ENCODE measurements at regions not wholly inside any gene's neighbourhood (a gene's known extent, or its start where the extent isn't known, plus 50 kb on each side); places are given as distances from the start of the nearest gene placed in this dataset.

- H3K4me3 ChIP-seq (replicated peaks; ENCODE audit: low read depth, low read length): no peak overlapping the region
- DNase-seq (ENCODE audit: extremely low read depth, low read depth): no peak
- TF ChIP-seq, protein P1, sequence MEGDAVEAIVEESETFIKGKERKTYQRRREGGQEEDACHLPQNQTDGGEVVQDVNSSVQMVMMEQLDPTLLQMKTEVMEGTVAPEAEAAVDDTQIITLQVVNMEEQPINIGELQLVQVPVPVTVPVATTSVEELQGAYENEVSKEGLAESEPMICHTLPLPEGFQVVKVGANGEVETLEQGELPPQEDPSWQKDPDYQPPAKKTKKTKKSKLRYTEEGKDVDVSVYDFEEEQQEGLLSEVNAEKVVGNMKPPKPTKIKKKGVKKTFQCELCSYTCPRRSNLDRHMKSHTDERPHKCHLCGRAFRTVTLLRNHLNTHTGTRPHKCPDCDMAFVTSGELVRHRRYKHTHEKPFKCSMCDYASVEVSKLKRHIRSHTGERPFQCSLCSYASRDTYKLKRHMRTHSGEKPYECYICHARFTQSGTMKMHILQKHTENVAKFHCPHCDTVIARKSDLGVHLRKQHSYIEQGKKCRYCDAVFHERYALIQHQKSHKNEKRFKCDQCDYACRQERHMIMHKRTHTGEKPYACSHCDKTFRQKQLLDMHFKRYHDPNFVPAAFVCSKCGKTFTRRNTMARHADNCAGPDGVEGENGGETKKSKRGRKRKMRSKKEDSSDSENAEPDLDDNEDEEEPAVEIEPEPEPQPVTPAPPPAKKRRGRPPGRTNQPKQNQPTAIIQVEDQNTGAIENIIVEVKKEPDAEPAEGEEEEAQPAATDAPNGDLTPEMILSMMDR (IDR thresholded peaks at IDR 0.05; ENCODE audit: low read depth, low read length, missing control alignments): no peak
Measured at GRCh38 chr13:23988546-23989122, 91.3 kb upstream of the C1QTNF9B start.

GRCh38 chr13:23990455-23990854, 93.2 kb upstream of the C1QTNF9B start:
- TF ChIP-seq, protein P1 (IDR thresholded peaks at IDR 0.05; ENCODE audit: low read depth, low read length, missing control alignments): no peak
- DNase-seq (ENCODE audit: extremely low read depth, low read depth): no peak
- no peak overlapping the region for H3K4me3 ChIP-seq (replicated peaks; ENCODE audit: low read depth, low read length)

- no peak overlapping the region for H3K4me3 ChIP-seq (replicated peaks; ENCODE audit: low read depth, low read length)
- TF ChIP-seq, protein P1 (IDR thresholded peaks at IDR 0.05; ENCODE audit: low read depth, low read length, missing control alignments): no peak
- no peak for DNase-seq (ENCODE audit: extremely low read depth, low read depth)
Measured at GRCh38 chr13:23991119-23991518, 93.8 kb upstream of the C1QTNF9B start.

GRCh38 chr13:23992781-23993679, 95.7 kb upstream of the C1QTNF9B start:
- no peak for DNase-seq (ENCODE audit: extremely low read depth, low read depth)
- TF ChIP-seq, protein P1 (IDR thresholded peaks at IDR 0.05; ENCODE audit: low read depth, low read length, missing control alignments): no peak

GRCh38 chr13:23993680-23993985, 96.3 kb upstream of the C1QTNF9B start:
- TF ChIP-seq, protein P1 (IDR thresholded peaks at IDR 0.05; ENCODE audit: low read depth, low read length, missing control alignments): no peak
- no peak for DNase-seq (ENCODE audit: extremely low read depth, low read depth)

More at GRCh38 chr13:23992781-23993679, 95.7 kb upstream of the C1QTNF9B start:
- no peak overlapping the region for H3K4me3 ChIP-seq (replicated peaks; ENCODE audit: low read depth, low read length)

DNA sequence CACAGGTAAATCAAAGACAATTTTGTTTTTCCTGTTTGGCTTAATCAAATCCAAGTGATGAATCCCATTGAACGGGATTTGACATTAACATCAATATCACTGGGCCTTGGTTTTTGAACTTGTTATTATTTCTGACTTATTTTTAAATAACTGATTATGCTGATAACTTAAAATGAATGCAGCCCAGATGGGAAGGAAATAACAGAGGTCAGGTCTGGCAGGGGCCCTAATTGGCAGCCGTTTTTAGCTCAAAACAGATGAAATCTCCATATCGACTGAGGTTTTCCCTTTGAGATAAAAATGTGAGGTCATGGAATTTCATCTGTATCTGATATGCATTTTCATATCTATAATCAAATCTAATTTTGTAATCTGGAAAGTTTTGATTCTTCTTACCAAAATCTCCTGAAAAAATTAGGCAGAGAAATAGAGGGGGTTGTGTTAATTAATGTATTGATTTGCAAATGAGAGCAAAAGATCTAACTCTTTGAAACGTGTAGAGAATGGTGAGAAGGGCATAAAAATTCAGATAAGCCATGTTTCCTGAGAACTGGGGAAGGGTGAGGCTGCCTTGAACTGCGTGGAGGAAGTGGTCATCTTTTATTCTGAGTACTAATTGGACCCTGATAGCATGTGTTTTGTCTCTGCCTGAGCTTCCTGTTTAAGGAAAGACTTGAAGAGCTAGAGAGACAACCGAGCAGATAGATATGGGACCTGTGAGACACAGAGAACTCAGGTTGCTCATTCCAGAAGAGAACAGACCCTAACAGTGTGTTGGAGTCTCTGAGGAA, 98.2 kb upstream of the C1QTNF9B start:
- no peak overlapping the region for H3K4me3 ChIP-seq (replicated peaks; ENCODE audit: low read depth, low read length)
- TF ChIP-seq, protein P1 (IDR thresholded peaks at IDR 0.05; ENCODE audit: low read depth, low read length, missing control alignments): no peak
- DNase-seq (ENCODE audit: extremely low read depth, low read depth): no peak

More at GRCh38 chr13:23993680-23993985, 96.3 kb upstream of the C1QTNF9B start:
- H3K4me3 ChIP-seq (replicated peaks; ENCODE audit: low read depth, low read length): no peak overlapping the region

Data from HFF-Myc (cell line).